SU-DHL-6 (cell line): ENCODE measurements at regions not wholly inside any gene's neighbourhood (a gene's known extent, or its start where the extent isn't known, plus 50 kb on each side); places are given as distances from the start of the nearest gene placed in this dataset.

Experiments used
- H2AFZ ChIP-seq: fragments of 200-600 bp; sonication (generic); 2 replicates; pipeline ENCODE4 v1.6.1; 2014; ENCODE audit warnings: low read depth, mild to moderate bottlenecking, moderate library complexity, mixed read lengths, antibody characterized with exemption, low read length; ENCODE audit not compliant: severe bottlenecking
- H3F3A ChIP-seq: fragments of 200-600 bp; shearing (Covaris generic); 2 replicates; pipeline ENCODE4 v1.6.0; 2016; ENCODE audit warnings: antibody characterized with exemption, mild to moderate bottlenecking; ENCODE audit not compliant: insufficient read depth
- H3K27ac ChIP-seq: fragments of 200-600 bp; sonication (generic); 2 replicates; pipeline ENCODE4 v1.5.1; 2016; ENCODE audit warnings: low read depth, mild to moderate bottlenecking, low read length, moderate library complexity, mixed read lengths
- H3K27me3 ChIP-seq: fragments of 200-600 bp; sonication (generic), shearing (Covaris generic); 2 replicates; pipeline ENCODE4 v1.6.0; 2014; ENCODE audit warnings: mild to moderate bottlenecking, low read length
- H3K36me3 ChIP-seq: fragments of 200-600 bp; sonication (generic); 2 replicates; pipeline ENCODE4 v1.6.1; 2014; ENCODE audit warnings: mild to moderate bottlenecking, low read length, mixed read lengths
- H3K4me2 ChIP-seq: fragments of 300-600, 200-600 bp; shearing (Covaris generic), sonication (generic); 2 replicates; pipeline ENCODE4 v1.6.0; 2014; ENCODE audit warnings: low read length, low read depth, mild to moderate bottlenecking; ENCODE audit not compliant: poor library complexity, severe bottlenecking
- H3K4me3 ChIP-seq: fragments of 200-600 bp; sonication (generic); 2 replicates; pipeline ENCODE4 v1.5.1; 2014; ENCODE audit warnings: antibody characterized with exemption, low read length, mild to moderate bottlenecking, mixed read lengths; ENCODE audit not compliant: insufficient read depth, poor library complexity, severe bottlenecking
- H3K79me2 ChIP-seq: fragments of 200-600 bp; sonication (generic); 2 replicates; pipeline ENCODE4 v1.6.1; 2014; ENCODE audit warnings: mild to moderate bottlenecking, low read length, moderate library complexity; ENCODE audit not compliant: insufficient read depth
- H3K9ac ChIP-seq: fragments of 200-600 bp; sonication (generic); 2 replicates; pipeline ENCODE4 v1.7.0; 2014; ENCODE audit warnings: mild to moderate bottlenecking, low read length
- H3K9me2 ChIP-seq: fragments of 200-600 bp; sonication (generic); replicated peaks from 2 replicates; pipeline ENCODE4 v1.6.1; 2014; ENCODE audit warnings: low read length; ENCODE audit not compliant: insufficient read depth
- H3K9me3 ChIP-seq: fragments of 200-600 bp; sonication (generic); 2 replicates; pipeline ENCODE4 v1.6.1; 2014; ENCODE audit warnings: low read length, mixed read lengths; ENCODE audit not compliant: insufficient read depth
- H4K20me1 ChIP-seq: fragments of 200-600 bp; sonication (generic); 2 replicates; pipeline ENCODE4 v1.6.1; 2014; ENCODE audit warnings: low read depth, mild to moderate bottlenecking, antibody characterized with exemption, low read length, moderate library complexity, mixed read lengths
- CTCF ChIP-seq: fragments of 200-600 bp; sonication (generic); IDR thresholded peaks from one replicate; pipeline ENCODE4 v1.5.1; 2017; ENCODE audit warnings: antibody characterized with exemption, mild to moderate bottlenecking, low read length, moderate library complexity; ENCODE audit not compliant: insufficient read depth, poor library complexity, severe bottlenecking
- EZH2phosphoT487 ChIP-seq: fragments of 200-600 bp; sonication (generic), shearing (Covaris generic); conservative IDR thresholded peaks from 2 replicates; pipeline ENCODE4 v1.6.1; 2018; ENCODE audit warnings: mild to moderate bottlenecking, antibody characterized with exemption, low read length, moderate library complexity, mixed read lengths

GRCh38 chr22:27463121-27463660, 338.4 kb downstream of the MN1 start:
- no peak overlapping the region for H3K27ac ChIP-seq
- no peaks in the 10 kb centered on the region for H3K27me3 ChIP-seq
- no peaks in the 10 kb centered on the region for H3K36me3 ChIP-seq
- H3K4me3 ChIP-seq: no peak overlapping the region
- H4K20me1 ChIP-seq: no peaks in the 10 kb centered on the region
- H2AFZ ChIP-seq: no peak overlapping the region
- no peaks in the 10 kb centered on the region for H3K9me3 ChIP-seq
- no peaks in the 10 kb centered on the region for H3K9me2 ChIP-seq
- H3F3A ChIP-seq: no peaks in the 10 kb centered on the region
- no peaks in the 10 kb centered on the region for H3K79me2 ChIP-seq
- H3K4me2 ChIP-seq: no peak overlapping the region
- H3K9ac ChIP-seq: no peak overlapping the region
- TF ChIP-seq CTCF (no peak), EZH2phosphoT487 (no peak)

GRCh38 chr22:27466229-27466628, 335.3 kb downstream of the MN1 start:
- no peaks in the 10 kb centered on the region for H3K9me3 ChIP-seq
- no peaks in the 10 kb centered on the region for H3K79me2 ChIP-seq
- TF ChIP-seq EZH2phosphoT487 (no peak), CTCF (no peak)
- no peak overlapping the region for H3K9ac ChIP-seq
- no peaks in the 10 kb centered on the region for H3K27me3 ChIP-seq
- no peak overlapping the region for H3K4me3 ChIP-seq
- H3K9me2 ChIP-seq: no peaks in the 10 kb centered on the region
- no peaks in the 10 kb centered on the region for H4K20me1 ChIP-seq
- no peaks in the 10 kb centered on the region for H3K36me3 ChIP-seq
- no peak overlapping the region for H3K27ac ChIP-seq
- H2AFZ ChIP-seq: no peak overlapping the region
- H3K4me2 ChIP-seq: no peak overlapping the region
- H3F3A ChIP-seq: no peaks in the 10 kb centered on the region

- Histone ChIP-seq H4K20me1 (no peaks in the 10 kb centered on the region), H3F3A (no peaks in the 10 kb centered on the region), H3K36me3 (no peaks in the 10 kb centered on the region), H3K27me3 (no peaks in the 10 kb centered on the region), H3K4me3 (no peak overlapping the region), H2AFZ (no peak overlapping the region), H3K9me3 (no peaks in the 10 kb centered on the region), H3K9ac (no peak overlapping the region), H3K4me2 (no peak overlapping the region), H3K27ac (no peak overlapping the region), H3K79me2 (no peaks in the 10 kb centered on the region), H3K9me2 (no peaks in the 10 kb centered on the region)
- TF ChIP-seq EZH2phosphoT487 (no peak), CTCF (no peak)
These were observed 334.6 kb downstream of the MN1 start for GRCh38 chr22:27466778-27467438.
